Psoas muscle (tissue), 7 donors: ENCODE measurements at regions not wholly inside any gene's neighbourhood (a gene's known extent, or its start where the extent isn't known, plus 50 kb on each side); places are given as distances from the start of the nearest gene placed in this dataset.

Experiments used
- ATAC-seq, 4 donors: fragments of 200-7000 bp; cut with Tn5 transposase; one replicate each; pipeline ENCODE4 v1.9.1; 2020; ENCODE audit warnings: moderate library complexity in 3 of 4, mild to moderate bottlenecking in 2 of 4
- DNase-seq, 2 donors: peaks; one replicate each; pipeline ENCODE4 v3.0.0-alpha.2; 2020
- H3K27ac ChIP-seq: fragments of 200-600 bp; one replicate; pipeline ENCODE4 v1.8.0; 2022
- H3K27me3 ChIP-seq, 3 donors: fragments of 200-600 bp in 1 of 3; one replicate each; pipeline versions ENCODE4 v1.6.1 to v1.8.0; 2013 to 2022; ENCODE audit warnings: low read length in 2 of 3, mild to moderate bottlenecking in 2 of 3, moderate library complexity in 1 of 3; ENCODE audit not compliant: insufficient read depth in 3 of 3
- H3K36me3 ChIP-seq, 2 donors: fragments of 200-600 bp in 1 of 2; one replicate each; pipeline versions ENCODE4 v1.6.1 to v1.8.0; 2013 to 2022; ENCODE audit warnings: low read depth in 1 of 2, mild to moderate bottlenecking in 1 of 2, moderate library complexity in 1 of 2; ENCODE audit not compliant: insufficient read depth in 1 of 2
- H3K4me1 ChIP-seq: fragments of 200-600 bp; one replicate; pipeline ENCODE4 v1.8.0; 2022
- H3K4me3 ChIP-seq: fragments of 200-600 bp; one replicate; pipeline ENCODE4 v1.8.0; 2022; ENCODE audit warnings: mild to moderate bottlenecking
- H3K9me3 ChIP-seq: fragments of 200-600 bp; one replicate; pipeline ENCODE4 v1.8.0; 2022
- CTCF ChIP-seq: fragments of 200-600 bp; IDR thresholded peaks from one replicate; pipeline ENCODE4 v1.8.0; 2022; ENCODE audit warnings: antibody characterized with exemption
- WGBS, 3 donors: extraction: QIAGEN DNeasy Blood & Tissue Kit; methylation state at CpG; one replicate each; pipeline versions ENCODE4 v1.1.6 to v1.1.7; 2013; 5-methylcytosine and 5-hydroxymethylcytosine counted together
- intact Hi-C, 2 donors: fragments of 100-400 bp; cut with DNase I; formaldehyde crosslinking; loops; one replicate each; pipeline versions ENCODE4 v1.11.0 to v1.14.2; 2022
- donor health status: healthy with polysubstance abuse.
- donor health status: DM: no; HTN: no; CAD: no; lungs with moderate emphysema.
- donor health status: Bipolar disorder and iron deficiency.
- donor health status: healthy.
- donor health status: DM: yes; HTN: yes; CAD: no.
- donor health status: DM: no; HTN: no; CAD: no.
- donor health status: DM: yes; HTN: yes; CAD: no.

DNA sequence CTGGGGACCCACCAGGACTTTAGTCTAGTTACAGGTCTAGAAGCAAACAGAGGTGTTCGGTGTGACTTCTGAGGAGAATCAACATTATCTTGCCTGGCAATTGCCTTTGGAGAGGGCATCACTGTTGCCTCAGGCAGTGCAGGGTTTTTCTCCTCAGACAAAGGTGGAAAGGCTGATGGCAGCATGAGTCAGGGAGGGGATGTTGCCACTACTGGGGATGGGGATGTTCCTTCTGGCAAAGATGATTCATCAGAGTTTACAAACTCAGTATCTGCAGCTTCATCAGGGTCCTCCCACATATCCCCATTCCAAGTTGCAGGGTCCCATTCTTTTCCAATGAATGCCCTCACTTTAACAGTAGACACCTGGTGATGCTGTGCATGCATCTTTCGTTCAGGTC lies 91.3 kb upstream of the GALNTL6 start:
- ATAC-seq (no peak), DNase-seq (no peak)
- Histone ChIP-seq H3K36me3 (no peaks in the 10 kb centered on the region), H3K27ac (no peak overlapping the region), H3K4me3 (no peak overlapping the region), H3K27me3 (no peaks in the 10 kb centered on the region), H3K4me1 (no peaks in the 10 kb centered on the region), H3K9me3 (no peaks in the 10 kb centered on the region)
- WGBS, 3 donors: 70 to 82% (median 72%) methylated on average over 2 of the region's 2 CpGs
- intact Hi-C loops: no loop called here
- TF ChIP-seq CTCF: no peak

GRCh38 chr4:171719691-171720090 lies 93.5 kb upstream of the GALNTL6 start:
- Histone ChIP-seq H3K9me3 (no peaks in the 10 kb centered on the region), H3K27ac (no peak overlapping the region), H3K27me3 (no peaks in the 10 kb centered on the region), H3K4me3 (no peak overlapping the region), H3K36me3 (no peaks in the 10 kb centered on the region), H3K4me1 (no peaks in the 10 kb centered on the region)
- ATAC-seq: no peak
- no peak for TF ChIP-seq CTCF
- intact Hi-C loops: no loop called here
- WGBS, 3 donors: 76 to 82% (median 78%) methylated on average over 2 of the region's 2 CpGs
- DNase-seq: no peak

- Histone ChIP-seq H3K9me3 (no peaks in the 10 kb centered on the region), H3K36me3 (no peaks in the 10 kb centered on the region), H3K4me1 (no peaks in the 10 kb centered on the region), H3K27ac (no peak overlapping the region), H3K4me3 (no peak overlapping the region), H3K27me3 (no peaks in the 10 kb centered on the region)
- intact Hi-C loops: no loop called here
- TF ChIP-seq CTCF: no peak
- DNase-seq (no peak), ATAC-seq (no peak)
- 79 to 95% (median 87%) methylated on average over 2 of the region's 2 CpGs for WGBS, 3 donors
Measured at GRCh38 chr4:171718665-171719064, 94.5 kb upstream of the GALNTL6 start.

GRCh38 chr4:171718069-171718468 lies 95.1 kb upstream of the GALNTL6 start:
- H3K27ac ChIP-seq: no peak overlapping the region
- H3K4me1 ChIP-seq: no peaks in the 10 kb centered on the region
- H3K27me3 ChIP-seq: no peaks in the 10 kb centered on the region
- TF ChIP-seq CTCF: no peak
- 60 to 83% (median 68%) methylated on average over 1 of the region's 1 CpG for WGBS, 3 donors
- no peaks in the 10 kb centered on the region for H3K36me3 ChIP-seq
- intact Hi-C loops: no loop called here
- H3K4me3 ChIP-seq: no peak overlapping the region
- ATAC-seq (no peak), DNase-seq (no peak)
- H3K9me3 ChIP-seq: no peaks in the 10 kb centered on the region

GRCh38 chr4:171717231-171717741 lies 95.9 kb upstream of the GALNTL6 start:
- Histone ChIP-seq H3K9me3 (no peaks in the 10 kb centered on the region), H3K27ac (no peak overlapping the region), H3K4me3 (no peak overlapping the region), H3K4me1 (no peaks in the 10 kb centered on the region), H3K27me3 (no peaks in the 10 kb centered on the region), H3K36me3 (no peaks in the 10 kb centered on the region)
- no peak for TF ChIP-seq CTCF
- DNase-seq (no peak), ATAC-seq (no peak)
- intact Hi-C loops: no loop called here
